NCI-H2081 (cell line): ENCODE measurements at regions not wholly inside any gene's neighbourhood (a gene's known extent, or its start where the extent isn't known, plus 50 kb on each side); places are given as distances from the start of the nearest gene placed in this dataset.
"Not testable (repeated sequence)": the region's sequence is repeated elsewhere in the genome, so short reads cannot be mapped to it uniquely, and the experiment has no call there.

Source experiments
- DNase-seq, 2 experiments: peaks; one replicate each; lab custom pipeline; 2025; lab: John Stamatoyannopoulos, UW

DNA sequence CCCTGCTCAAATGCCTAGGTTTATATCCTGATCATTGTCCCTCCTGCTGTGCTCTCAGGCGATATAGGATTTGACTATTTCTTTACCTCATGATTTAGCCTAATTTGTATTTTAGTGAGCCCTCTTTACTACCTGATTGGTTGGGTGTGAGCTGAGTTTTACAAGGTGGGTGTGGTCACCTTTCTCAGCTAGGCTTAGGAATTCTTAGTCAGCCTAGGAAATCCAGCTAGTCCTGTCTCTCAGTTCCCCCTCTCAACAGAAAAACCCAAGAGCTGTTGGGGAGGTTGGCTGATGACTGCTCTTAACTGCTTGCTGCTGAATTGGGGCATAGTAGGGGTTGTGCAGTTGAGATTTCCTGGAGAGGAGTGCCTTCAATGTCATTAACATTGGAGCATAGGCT lies 100.5 kb upstream of the AADAT start:
- no peak for DNase-seq

DNA sequence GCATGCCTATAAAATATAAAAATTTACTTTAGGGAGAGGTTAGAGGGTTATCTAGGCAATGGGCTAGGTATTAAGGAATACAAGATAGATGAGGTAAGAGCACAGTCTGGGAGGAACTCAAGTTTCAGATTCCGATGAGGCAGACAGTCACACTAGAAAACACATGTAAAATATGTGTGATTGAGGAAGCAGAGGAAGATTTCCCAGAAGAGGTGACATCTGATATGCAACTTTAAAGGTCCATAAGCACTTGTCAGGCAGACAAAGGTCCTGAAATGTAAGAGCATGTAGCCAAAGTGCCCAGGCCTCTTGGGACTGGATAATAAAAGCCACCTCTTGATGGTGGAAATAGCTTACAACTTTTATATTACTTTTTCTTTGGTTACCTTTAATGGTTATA lies 81.1 kb upstream of the AADAT start:
- no peak for DNase-seq

DNA sequence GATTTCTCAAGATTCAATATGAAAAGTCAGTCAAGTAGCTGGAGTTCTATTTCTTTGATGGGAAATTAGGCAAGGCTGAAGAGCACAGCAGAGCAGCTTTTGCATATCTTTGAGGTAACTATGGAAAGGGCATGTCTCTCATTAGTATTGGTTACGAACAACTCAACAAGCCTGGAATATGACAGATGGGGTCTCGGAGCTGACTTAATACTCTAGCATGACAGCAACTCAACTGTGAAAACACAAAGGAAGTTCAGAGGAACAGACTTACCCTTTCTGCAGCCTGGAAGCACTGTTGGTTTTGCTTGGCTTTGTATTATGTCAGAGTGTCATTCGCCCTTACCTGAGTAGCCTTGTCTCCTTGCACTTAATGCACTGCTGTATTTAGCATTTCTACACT lies 79.9 kb upstream of the AADAT start:
- DNase-seq: no peak

DNA sequence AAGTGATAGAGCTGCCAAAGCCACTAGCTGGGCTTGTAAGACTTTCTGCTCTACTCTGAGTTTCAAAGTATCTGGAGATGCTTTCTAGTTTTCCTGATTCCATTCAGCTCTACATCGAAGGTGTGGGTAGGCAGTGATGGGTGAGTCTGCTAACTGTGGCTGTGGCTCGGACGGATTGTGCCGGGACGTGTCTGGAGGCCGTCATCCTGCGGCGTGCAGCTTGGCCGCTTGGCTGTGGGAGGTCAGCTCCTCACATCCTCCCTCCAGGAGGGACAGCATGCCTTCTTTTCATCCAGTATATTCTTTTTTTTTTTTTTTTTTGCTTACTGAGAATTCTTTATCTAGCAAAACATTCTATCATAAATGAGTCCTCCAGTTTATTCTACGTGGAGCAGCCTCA lies 77.9 kb upstream of the AADAT start:
- no peak for DNase-seq

DNA sequence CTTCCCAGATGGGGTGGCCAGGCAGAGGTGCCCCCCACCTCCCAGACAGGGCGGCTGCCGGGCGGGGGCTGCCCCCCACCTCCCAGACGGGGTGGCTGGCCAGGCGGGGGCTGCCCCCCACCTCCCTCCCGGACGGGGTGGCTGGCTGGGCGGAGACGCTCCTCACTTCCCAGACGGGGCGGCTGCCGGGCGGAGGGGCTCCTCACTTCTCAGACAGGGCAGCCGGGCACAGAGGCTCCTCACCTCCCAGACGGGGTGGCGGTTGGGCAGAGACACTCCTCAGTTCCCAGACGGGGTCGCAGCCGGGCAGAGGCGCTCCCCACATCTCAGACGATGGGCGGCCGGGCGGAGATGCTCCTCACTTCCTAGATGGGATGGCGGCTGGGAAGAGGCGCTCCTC lies 76.4 kb upstream of the AADAT start:
- DNase-seq: not testable (repeated sequence)

DNA sequence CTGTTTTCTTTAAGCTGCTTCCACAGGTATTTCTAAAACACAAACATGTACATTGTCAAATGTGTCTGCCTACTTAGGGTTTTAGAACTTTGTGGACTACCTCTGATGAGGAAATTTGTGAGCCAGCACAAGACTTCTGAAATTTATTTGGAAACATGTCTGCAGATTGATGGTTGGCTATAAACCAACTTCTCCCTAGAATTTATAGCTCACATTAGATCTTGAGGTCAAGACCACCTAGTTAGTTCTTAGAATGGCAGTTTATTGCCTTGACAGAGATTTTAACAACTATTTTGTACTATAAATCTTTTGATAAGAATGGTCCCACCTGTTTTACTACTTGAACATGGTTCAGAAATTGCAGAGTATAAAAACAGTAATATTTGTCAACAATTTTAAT lies 72.7 kb upstream of the AADAT start:
- no peak for DNase-seq

DNA sequence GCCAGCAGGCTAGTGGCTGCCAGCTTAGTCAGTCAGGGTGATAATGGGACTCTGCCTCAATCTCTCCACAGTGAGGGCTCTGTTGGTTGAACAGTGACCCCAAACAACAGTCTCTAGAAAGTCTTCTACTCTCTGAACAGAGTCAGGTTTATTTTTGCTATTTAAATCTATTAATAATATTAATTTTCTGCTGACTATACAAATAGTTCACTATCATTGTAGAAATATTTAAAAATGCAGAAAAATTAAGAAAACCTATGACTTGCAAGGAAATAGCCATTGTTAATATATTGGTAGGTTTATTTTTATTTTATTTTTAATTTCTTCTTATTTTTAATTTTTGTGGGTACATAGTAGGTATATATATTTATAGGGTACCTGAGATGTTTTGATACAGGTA lies 67.9 kb upstream of the AADAT start:
- no peak for DNase-seq

DNA sequence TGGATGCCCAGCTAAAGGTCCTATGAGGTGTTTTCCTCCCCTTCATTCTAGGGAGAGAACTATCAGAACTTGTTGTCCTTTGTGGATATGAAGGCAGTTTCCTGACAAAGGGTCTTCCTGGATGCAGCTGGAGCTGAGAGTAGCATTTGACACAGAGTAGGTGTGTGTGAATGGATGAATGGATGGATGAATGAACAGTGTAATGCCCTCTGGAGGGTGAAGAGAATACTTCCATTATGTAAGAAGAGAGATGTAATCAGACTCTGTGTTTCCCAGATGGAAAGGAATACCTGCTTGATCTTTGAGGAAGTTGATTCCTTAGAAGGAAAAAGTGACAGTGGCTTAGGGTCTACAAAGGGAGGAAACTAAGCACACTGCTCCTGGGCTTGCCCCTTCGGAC lies 55.4 kb upstream of the AADAT start:
- DNase-seq: no peak

DNA sequence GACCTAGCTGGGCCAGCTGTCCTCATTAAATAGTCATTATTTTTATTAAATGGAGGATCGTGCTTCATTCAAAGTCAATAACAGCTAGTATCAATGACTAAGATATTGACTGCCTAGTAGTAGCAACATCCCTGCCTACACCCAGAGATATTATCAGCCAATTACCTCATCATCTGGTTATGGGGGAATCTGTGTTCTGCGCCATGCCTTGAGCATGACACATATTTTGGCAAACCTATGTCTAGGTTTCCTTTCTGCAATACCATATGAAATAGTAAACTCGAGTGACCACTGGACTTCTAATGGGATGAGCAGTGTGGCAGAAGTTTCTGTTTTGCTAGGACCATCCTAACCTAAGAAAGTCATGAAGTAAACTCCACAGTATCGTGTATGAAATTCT lies 50.0 kb upstream of the AADAT start:
- DNase-seq: no peak
